Aorta (tissue), 5 donors: ENCODE measurements at regions not wholly inside any gene's neighbourhood (a gene's known extent, or its start where the extent isn't known, plus 50 kb on each side); places are given as distances from the start of the nearest gene placed in this dataset.

Experiments used
- ATAC-seq: fragments of 200-7000 bp; cut with Tn5 transposase; one replicate; pipeline ENCODE4 v1.9.1; 2022; ENCODE audit warnings: moderate library complexity; ENCODE audit not compliant: low FRiP score
- DNase-seq, 2 donors: peaks; one replicate each; pipeline ENCODE4 v3.0.0-alpha.2; 2020
- H3K27ac ChIP-seq, 2 donors: one replicate each; pipeline ENCODE4 v1.5.1; 2013; ENCODE audit warnings: low read length in 2 of 2, mild to moderate bottlenecking in 2 of 2, moderate library complexity in 2 of 2, control low read depth in 1 of 2, inconsistent platforms in 1 of 2, low read depth in 1 of 2
- H3K27me3 ChIP-seq, 2 donors: one replicate each; pipeline ENCODE4 v1.6.1; 2013; ENCODE audit warnings: control low read depth in 1 of 2, low read length in 1 of 2, mild to moderate bottlenecking in 1 of 2, moderate library complexity in 1 of 2; ENCODE audit not compliant: insufficient read depth in 2 of 2, control insufficient read depth in 1 of 2
- H3K36me3 ChIP-seq, 2 donors: one replicate each; pipeline ENCODE4 v1.6.1; 2013; ENCODE audit warnings: control low read depth in 1 of 2, low read length in 1 of 2, mild to moderate bottlenecking in 1 of 2; ENCODE audit not compliant: insufficient read depth in 2 of 2, control insufficient read depth in 1 of 2
- H3K4me1 ChIP-seq, 2 donors: one replicate each; pipeline ENCODE4 v1.6.1; 2013; ENCODE audit warnings: low read length in 2 of 2, control low read depth in 1 of 2, mild to moderate bottlenecking in 1 of 2, moderate library complexity in 1 of 2; ENCODE audit not compliant: insufficient read depth in 2 of 2, control insufficient read depth in 1 of 2
- H3K4me3 ChIP-seq, 2 donors: one replicate each; pipeline ENCODE4 v1.5.1; 2013; ENCODE audit warnings: low read length in 2 of 2, control low read depth in 1 of 2, mild to moderate bottlenecking in 1 of 2
- H3K9me3 ChIP-seq: one replicate; pipeline ENCODE4 v1.6.1; 2013; ENCODE audit warnings: mild to moderate bottlenecking, low read length; ENCODE audit not compliant: control insufficient read depth
- WGBS, 2 donors: extraction: QIAGEN DNeasy Blood & Tissue Kit; methylation state at CpG; one replicate each; pipeline ENCODE4 v1.1.7; 2013; 5-methylcytosine and 5-hydroxymethylcytosine counted together
- intact Hi-C, 2 donors: fragments of 100-400 bp; cut with DNase I; formaldehyde crosslinking; loops; one replicate each; pipeline versions ENCODE4 v1.14.2 to v1.15.0; 2022
- donor health status: healthy with polysubstance abuse.
- donor health status: Bipolar disorder and iron deficiency.
- donor health status: DM: no; HTN: no; CAD: no.
- donor health status: DM: no; HTN: no; CAD: no.
- donor health status: DM: yes; HTN: yes; CAD: no.

- intact Hi-C loops = no loop called here
- ATAC-seq = no peak
- no peak overlapping the region for H3K4me3 ChIP-seq
- no peaks in the 10 kb centered on the region for H3K4me1 ChIP-seq
- DNase-seq = no peak
- no peak overlapping the region for H3K27ac ChIP-seq
- H3K36me3 ChIP-seq = no peaks in the 10 kb centered on the region
- H3K27me3 ChIP-seq = no peaks in the 10 kb centered on the region
- no peaks in the 10 kb centered on the region for H3K9me3 ChIP-seq
- 36 to 49% methylated on average over 6 of the region's 6 CpGs for WGBS, 2 donors
Measured at GRCh38 chr3:6631376-6631775, 229.5 kb upstream of the GRM7 start.

GRCh38 chr3:6640907-6641306, 220.0 kb upstream of the GRM7 start:
- Histone ChIP-seq H3K9me3 (no peaks in the 10 kb centered on the region), H3K27ac (no peak overlapping the region), H3K4me3 (no peak overlapping the region), H3K36me3 (no peaks in the 10 kb centered on the region), H3K4me1 (no peaks in the 10 kb centered on the region), H3K27me3 (no peaks in the 10 kb centered on the region)
- intact Hi-C loops = no loop called here
- ATAC-seq = no peak
- WGBS, 2 donors = 92 to 94% methylated on average over 1 of the region's 1 CpG
- no peak for DNase-seq

GRCh38 chr3:6644070-6644929, 216.6 kb upstream of the GRM7 start:
- Histone ChIP-seq H3K4me1 (no peaks in the 10 kb centered on the region), H3K27me3 (no peaks in the 10 kb centered on the region), H3K27ac (no peak overlapping the region), H3K9me3 (no peaks in the 10 kb centered on the region), H3K36me3 (no peaks in the 10 kb centered on the region), H3K4me3 (no peak overlapping the region)
- 85 to 92% methylated on average over 5 of the region's 5 CpGs for WGBS, 2 donors
- intact Hi-C loops = no loop called here
- DNase-seq = no peak
- ATAC-seq = no peak

GRCh38 chr3:6654670-6655069, 206.2 kb upstream of the GRM7 start:
- 84 to 87% methylated on average over 1 of the region's 1 CpG for WGBS, 2 donors
- ATAC-seq = no peak
- Histone ChIP-seq H3K4me3 (no peak overlapping the region), H3K27ac (no peak overlapping the region), H3K4me1 (no peaks in the 10 kb centered on the region), H3K9me3 (peaks cover 6% of the 10 kb centered on the region), H3K27me3 (no peaks in the 10 kb centered on the region), H3K36me3 (no peaks in the 10 kb centered on the region)
- intact Hi-C loops = no loop called here
- DNase-seq = no peak

GRCh38 chr3:6655275-6655674, 205.6 kb upstream of the GRM7 start:
- Histone ChIP-seq H3K9me3 (peaks cover 6% of the 10 kb centered on the region), H3K4me3 (no peak overlapping the region), H3K4me1 (no peaks in the 10 kb centered on the region), H3K27ac (no peak overlapping the region), H3K27me3 (no peaks in the 10 kb centered on the region), H3K36me3 (no peaks in the 10 kb centered on the region)
- intact Hi-C loops = no loop called here
- 62 to 64% methylated on average over 2 of the region's 2 CpGs for WGBS, 2 donors
- DNase-seq (no peak), ATAC-seq (no peak)

GRCh38 chr3:6657591-6657990, 203.3 kb upstream of the GRM7 start:
- 85 to 86% methylated on average over 2 of the region's 2 CpGs for WGBS, 2 donors
- intact Hi-C loops = no loop called here
- H3K4me1 ChIP-seq = no peaks in the 10 kb centered on the region
- DNase-seq = no peak
- H3K27ac ChIP-seq = no peak overlapping the region
- peaks cover 11% of the 10 kb centered on the region for H3K9me3 ChIP-seq
- no peaks in the 10 kb centered on the region for H3K27me3 ChIP-seq
- no peak for ATAC-seq
- no peak overlapping the region for H3K4me3 ChIP-seq
- no peaks in the 10 kb centered on the region for H3K36me3 ChIP-seq

GRCh38 chr3:6667354-6667753, 193.6 kb upstream of the GRM7 start:
- DNase-seq (no peak), ATAC-seq (no peak)
- no peaks in the 10 kb centered on the region for H3K27me3 ChIP-seq
- no peak overlapping the region for H3K27ac ChIP-seq
- H3K9me3 ChIP-seq = no peaks in the 10 kb centered on the region
- H3K4me1 ChIP-seq = no peaks in the 10 kb centered on the region
- no peaks in the 10 kb centered on the region for H3K36me3 ChIP-seq
- intact Hi-C loops = no loop called here
- WGBS, 2 donors = 76 to 79% methylated on average over 2 of the region's 2 CpGs
- no peak overlapping the region for H3K4me3 ChIP-seq

- ATAC-seq = no peak
- DNase-seq = no peak
- intact Hi-C loops = no loop called here
- H3K27me3 ChIP-seq = no peaks in the 10 kb centered on the region
- H3K4me3 ChIP-seq = no peak overlapping the region
- no peaks in the 10 kb centered on the region for H3K4me1 ChIP-seq
- 39 to 49% methylated on average over 1 of the region's 1 CpG for WGBS, 2 donors
- no peaks in the 10 kb centered on the region for H3K9me3 ChIP-seq
- H3K36me3 ChIP-seq = no peaks in the 10 kb centered on the region
- no peak overlapping the region for H3K27ac ChIP-seq
Measured at GRCh38 chr3:6671363-6671762, 189.6 kb upstream of the GRM7 start.

- Histone ChIP-seq H3K4me3 (no peak overlapping the region), H3K9me3 (peaks cover 1% of the 10 kb centered on the region), H3K27me3 (no peaks in the 10 kb centered on the region), H3K36me3 (no peaks in the 10 kb centered on the region), H3K4me1 (no peaks in the 10 kb centered on the region), H3K27ac (no peak overlapping the region)
- 64 to 84% methylated on average over 4 of the region's 4 CpGs for WGBS, 2 donors
- ATAC-seq (no peak), DNase-seq (no peak)
- intact Hi-C loops = no loop called here
Measured at GRCh38 chr3:6679510-6679909, 181.4 kb upstream of the GRM7 start.
